ENCODE measurements at regions not wholly inside any gene's neighbourhood (a gene's known extent, or its start where the extent isn't known, plus 50 kb on each side); places are given as distances from the start of the nearest gene placed in this dataset.

DNA sequence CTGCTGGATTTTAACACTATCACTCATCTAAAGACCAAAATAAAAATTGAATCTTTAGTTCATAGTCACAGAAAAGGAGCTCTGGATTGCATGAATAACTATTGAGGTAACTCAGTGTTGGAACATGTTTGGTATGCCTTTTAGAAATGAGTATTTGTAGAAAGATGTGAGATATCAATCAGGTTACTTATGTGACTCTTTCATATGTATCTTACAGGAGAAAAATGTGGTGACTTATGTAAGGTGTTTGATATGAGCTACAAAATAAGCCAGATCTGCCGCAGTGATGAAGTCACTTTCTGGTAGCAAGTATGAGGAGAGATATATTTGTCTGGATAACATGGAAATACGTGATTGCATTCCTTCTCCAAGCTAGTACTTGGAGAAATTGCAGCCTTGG, 1653.3 kb upstream of the PCDH7 start:
- TF ChIP-seq, protein P1, sequence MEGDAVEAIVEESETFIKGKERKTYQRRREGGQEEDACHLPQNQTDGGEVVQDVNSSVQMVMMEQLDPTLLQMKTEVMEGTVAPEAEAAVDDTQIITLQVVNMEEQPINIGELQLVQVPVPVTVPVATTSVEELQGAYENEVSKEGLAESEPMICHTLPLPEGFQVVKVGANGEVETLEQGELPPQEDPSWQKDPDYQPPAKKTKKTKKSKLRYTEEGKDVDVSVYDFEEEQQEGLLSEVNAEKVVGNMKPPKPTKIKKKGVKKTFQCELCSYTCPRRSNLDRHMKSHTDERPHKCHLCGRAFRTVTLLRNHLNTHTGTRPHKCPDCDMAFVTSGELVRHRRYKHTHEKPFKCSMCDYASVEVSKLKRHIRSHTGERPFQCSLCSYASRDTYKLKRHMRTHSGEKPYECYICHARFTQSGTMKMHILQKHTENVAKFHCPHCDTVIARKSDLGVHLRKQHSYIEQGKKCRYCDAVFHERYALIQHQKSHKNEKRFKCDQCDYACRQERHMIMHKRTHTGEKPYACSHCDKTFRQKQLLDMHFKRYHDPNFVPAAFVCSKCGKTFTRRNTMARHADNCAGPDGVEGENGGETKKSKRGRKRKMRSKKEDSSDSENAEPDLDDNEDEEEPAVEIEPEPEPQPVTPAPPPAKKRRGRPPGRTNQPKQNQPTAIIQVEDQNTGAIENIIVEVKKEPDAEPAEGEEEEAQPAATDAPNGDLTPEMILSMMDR (IDR thresholded peaks at IDR 0.05): no peak
- TF ChIP-seq EP300 (IDR thresholded peaks at IDR 0.05) (no peak), POLR2AphosphoS5 (IDR thresholded peaks at IDR 0.05) (no peak)

Measured in esophagus muscularis mucosa (tissue), 4 donors.